Smooth muscle cell of the brain vasculature (primary cell): ENCODE measurements at regions not wholly inside any gene's neighbourhood (a gene's known extent, or its start where the extent isn't known, plus 50 kb on each side); places are given as distances from the start of the nearest gene placed in this dataset.

Experiments
- DNase-seq: peaks from one replicate; pipeline ENCODE4 v3.0.0-alpha.2; 2012; ENCODE audit warnings: low read depth, low spot score

DNA sequence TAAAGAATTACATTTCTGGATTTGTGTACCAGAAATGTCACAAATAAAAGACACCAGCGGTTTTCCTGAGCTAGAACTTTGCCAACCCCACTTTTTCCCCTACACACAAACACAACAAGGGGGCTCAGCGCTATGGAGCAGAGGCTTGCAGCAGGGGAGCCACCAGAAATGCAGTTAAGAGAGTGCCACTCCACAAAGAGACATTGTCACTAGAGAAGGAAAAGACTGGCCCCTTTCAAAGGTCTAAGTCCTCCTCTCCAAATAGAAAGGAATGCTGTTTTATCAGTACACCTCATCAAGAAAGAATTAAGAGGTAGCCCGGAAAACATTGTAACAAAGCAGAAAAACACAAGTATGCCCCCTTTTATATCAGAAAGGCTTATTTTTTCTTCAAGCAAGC is 419.5 kb downstream of the HNRNPD start:
- no peak for DNase-seq

DNA sequence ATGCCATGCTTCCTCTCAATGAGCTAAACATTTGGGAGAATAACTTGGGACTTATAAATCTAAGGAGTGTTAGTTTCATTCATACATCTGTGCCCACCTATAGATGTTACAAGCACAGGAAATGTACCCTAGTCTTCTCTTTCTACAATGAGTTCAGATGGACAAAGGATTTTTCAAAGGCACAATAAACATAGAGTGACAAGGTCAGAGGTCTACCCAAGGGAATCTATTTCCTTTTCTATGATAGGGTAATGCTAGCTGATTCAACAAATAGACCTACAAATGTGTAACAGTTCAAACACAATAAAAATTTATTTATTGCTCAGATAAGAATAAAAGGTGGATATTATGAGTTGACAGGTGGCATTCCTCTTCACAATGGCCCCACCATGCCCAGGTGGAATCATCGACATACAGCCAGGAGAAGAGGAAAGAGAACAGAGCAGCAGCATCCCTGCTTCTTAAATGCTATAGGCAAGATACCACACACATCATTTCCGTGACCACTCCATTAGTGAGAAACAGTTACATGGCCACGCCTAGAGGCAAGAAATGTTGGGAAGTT is 421.8 kb downstream of the HNRNPD start:
- DNase-seq = no peak

DNA sequence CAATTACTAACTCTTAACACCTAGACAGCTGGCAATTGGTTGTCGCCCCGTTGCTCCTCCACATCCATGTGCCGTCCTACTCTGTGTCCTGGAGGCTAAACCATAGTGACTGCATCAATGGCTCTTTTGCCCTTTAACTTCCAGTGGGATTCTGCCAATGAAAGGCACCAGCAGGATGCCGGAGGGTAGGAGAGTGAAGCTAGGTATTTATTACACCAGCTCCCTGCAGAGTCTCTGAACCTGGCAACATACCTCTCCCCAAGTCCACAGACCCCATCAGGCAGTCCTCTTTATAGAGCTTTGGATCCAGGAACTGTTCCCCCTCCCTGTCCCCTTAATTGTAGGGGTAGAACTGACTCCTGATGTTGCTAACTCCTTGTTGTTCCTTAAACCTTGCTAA is 426.8 kb downstream of the HNRNPD start:
- no peak for DNase-seq

DNA sequence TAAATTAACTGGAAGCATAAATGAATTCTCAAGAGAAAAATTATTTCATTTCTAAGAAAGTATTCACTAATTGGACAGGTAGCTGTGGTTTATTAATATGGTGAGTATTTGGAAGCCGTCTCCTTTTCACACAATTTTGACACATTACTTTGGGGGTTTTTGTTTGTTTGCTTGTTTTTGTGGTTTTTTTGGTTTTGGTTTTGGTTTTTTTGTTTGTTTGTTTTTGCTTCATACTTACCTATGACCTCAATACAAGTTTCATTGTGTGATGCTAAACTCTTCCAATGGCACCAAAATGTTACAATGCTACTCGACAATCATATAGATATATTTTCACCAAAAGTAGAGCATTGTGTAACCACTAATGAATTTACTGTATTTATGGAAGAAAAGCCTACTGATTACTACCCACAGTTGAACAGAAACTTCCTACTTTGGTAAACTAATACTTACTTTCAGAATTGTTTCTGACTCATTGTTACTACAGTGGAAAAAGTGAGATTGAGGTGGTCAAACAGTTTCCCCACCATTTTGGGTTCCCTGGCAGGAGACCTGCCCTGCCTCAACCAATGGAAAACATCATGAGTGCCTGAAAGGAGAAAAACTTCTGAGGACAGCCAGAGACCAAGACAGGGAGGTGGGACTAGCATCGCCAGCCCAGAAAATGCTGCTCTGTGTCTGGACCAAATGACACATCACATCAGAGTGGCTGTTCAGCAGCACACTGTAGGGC is 443.1 kb downstream of the HNRNPD start:
- no peak for DNase-seq

DNA sequence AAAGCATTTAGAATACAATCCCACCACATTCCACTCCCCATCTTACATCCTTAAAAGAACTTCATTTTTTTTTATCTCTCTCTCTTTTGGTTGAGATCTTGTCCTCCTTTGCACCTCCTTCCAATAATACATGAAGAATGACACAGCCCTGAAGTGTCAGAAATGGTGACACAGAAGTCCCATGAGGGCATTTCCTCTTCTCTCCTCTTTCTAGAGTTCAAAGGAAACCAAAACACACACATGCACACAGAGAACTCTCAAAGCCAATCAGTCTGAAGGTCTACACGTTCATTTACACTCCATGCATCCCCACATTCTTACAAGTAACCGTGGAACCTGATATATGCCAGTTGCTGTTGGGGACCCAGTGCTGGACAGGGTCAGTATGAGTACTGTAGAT is 450.7 kb downstream of the HNRNPD start:
- DNase-seq = no peak

DNA sequence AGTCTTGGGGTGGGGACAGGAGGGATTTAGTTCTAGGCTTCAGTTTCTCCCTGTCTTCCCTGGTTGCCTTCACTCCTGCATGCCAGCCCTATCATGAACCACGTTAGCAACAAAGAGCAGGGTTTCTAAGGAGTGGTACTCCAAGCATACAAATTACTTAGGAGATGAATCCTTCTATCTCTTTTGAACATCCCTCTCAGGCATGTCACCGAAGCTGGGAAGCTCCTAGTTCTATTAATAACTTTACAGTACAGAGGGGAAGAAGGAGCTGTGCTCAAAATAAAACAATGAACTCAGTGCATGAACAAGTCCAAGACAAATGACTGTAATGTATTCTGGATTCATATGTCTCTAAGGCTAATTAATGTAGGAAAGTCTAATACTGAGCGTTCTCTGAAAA is 450.6 kb upstream of the RASGEF1B start:
- no peak for DNase-seq

DNA sequence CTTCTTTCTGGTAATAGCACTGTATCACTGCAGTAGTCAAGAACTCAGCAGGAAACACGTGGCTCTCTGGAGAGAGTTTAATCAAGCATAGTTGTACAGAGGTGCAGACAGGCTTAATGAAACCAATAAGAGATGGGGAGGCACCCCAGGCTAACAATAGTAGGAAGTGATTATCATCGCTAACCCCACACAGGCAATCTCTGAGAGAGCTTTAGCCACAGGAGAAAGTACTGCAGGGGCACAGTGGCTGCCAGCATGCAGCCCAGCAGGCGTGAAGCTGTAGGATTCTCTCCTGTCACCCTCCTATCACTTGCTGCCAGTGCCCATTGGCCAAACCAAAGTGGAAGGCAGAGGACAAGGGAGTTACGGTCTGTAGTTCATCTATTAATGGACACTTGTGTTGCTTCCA is 450.0 kb upstream of the RASGEF1B start:
- no peak for DNase-seq

DNA sequence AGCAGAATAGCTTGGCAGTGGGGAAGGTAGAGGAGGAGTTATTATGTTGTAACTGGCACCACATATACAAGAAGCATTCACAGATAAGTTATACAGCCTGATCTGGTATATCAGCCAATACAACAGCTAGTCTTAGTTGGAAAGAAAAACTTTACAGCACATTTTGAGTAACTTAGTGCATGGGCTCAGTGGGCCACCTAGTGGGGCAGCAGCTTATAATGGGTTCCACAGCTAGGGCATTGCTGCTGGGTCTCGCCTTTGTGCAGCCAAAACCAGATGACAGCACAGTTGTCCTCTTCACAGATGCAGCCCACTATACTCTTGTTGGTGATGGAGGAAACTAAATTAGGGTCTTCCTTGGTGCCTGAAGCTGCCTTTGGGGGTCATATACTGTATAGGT is 448.1 kb upstream of the RASGEF1B start:
- DNase-seq = no peak

DNA sequence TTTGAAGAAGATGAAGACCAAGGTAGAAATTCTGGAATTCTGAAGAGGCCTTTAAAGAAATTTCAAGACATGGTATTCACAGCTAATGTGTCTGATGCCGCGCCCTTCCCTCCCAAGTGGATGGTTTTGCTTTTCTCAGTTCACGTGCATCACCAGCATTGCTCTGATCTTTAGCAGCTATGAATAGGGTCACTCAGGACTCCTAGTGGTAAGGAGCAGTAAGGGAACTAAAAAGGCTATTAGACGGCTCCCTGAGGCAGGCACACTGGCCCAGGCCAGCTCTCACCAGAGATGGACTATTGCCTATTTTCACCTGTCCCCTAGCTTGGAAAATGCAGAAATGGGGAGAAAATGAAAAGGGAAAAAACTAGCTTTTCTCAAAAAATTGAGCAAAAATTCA is 447.5 kb upstream of the RASGEF1B start:
- no peak for DNase-seq

DNA sequence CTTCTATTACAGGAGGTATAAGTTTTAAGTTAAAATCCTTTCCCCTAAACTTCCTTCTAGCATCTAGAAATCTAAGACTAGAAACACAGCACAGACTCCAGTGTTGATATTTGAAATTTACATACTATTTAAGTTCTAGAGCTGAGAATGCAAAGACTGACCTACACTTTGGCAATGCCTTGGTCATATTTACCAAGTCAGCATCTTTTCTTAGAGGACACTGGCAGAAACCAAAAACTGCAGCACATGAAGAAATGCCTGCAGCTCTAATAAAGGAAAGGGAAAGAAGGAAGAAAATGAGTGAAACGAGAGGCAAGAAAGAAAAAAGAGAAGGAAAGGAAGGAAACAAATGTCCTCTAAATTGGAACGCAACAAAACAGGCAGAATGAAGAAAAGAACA is 443.7 kb upstream of the RASGEF1B start:
- DNase-seq = no peak

DNA sequence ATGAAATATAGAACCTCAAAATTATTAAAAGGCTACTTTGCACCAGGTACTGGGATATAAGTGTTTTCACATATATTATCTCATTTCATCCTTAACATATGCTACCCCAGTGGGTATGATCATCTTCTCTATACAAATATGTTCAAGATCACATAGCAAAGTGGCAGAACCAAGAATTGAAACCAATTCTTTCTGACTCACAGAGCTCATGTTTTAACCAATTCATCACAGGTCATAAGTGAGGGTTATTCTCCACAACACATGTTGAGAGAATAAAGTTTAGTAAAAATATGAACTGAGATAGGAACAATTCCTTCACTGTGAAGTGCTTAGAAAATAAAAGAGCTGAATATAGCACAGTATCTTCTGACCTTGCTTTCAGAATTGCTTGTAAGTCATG is 442.9 kb upstream of the RASGEF1B start:
- no peak for DNase-seq

DNA sequence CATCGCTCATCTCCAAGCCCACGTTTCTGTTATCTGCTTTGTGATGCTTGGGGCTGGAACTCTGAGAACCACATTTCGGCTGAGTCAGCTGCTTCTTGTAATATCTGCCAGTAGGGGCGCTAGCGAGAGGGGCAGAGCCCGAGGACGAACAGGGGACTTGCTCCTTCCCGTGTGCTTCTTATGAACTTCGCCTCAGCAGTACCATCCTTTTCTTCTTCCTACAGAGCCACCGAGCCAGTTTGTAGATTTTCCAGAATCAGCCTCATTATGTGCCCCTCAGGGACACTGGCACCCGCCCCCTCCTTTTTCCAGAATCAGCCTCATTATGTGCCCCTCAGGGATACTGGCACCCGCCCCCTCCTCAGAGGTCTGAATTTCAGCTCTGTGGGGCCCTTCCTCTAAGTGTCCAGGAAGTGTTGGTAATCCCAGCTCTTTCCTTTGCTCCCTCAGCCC is 441.7 kb upstream of the RASGEF1B start:
- DNase-seq = no peak

DNA sequence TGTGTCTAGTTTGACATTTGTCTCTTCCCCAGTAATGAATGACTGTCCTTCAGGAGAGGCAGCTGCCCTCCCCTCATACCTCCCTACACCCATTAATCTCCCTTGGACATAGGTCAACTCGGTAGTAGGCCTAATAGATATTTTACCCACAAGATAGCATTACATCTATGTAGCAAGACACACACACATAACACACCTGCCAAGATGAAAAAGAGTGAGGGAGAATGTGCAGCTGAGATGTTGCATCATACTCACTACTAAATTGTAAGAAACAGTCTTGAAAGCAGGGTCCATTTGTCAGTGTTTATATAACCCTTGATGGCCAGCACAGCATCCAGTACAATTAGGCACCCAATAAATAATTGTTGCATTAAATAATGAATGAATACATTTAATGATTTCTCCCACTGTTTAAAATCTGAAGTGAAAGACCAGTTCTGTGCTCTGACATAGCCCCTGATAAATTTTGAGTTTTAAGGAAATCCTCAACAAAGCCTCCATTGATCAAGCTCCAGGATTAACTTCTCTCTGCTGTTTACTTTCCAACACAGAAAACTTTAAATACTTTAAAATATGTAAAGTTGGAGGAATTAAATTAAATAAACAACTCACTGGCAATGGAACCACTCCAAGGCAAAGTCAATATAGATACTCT is 440.8 kb upstream of the RASGEF1B start:
- DNase-seq = no peak

DNA sequence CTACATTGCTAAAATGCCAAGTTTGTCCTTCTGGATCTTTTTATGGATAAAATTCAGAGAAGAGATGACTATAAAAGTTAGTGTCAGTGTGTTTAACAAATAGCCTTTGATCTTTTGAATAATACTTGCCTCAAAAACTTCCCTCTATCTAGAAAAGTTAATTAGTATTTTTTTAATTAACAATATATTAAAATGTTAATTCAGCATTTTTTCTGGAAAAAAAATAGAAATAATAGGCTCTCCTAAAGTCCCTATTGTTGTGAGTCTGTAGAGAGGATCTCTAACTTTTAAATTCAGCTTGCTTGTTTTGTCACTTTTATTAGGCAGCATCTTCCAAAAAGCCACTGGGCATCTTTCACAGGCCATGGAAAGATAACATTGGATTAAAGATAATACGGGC is 435.2 kb upstream of the RASGEF1B start:
- no peak for DNase-seq

DNA sequence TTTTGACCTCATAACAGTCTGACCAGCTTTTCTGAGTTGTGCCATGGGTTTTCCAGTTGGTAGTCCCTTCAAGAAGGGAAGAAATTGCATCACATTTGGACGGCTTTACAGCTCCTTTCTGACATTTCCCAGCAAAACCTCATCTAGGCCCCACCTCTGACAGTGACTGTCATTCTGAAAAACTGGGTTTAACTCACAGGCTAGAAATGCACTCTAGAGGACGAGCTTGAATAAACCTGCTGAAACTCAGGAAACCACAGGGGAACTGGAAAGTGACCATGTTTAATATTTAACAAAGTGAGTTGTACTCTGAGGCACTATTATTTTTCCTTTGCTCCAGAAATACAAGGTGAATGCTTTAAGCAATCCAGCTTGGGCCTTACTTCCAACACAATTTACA is 434.3 kb upstream of the RASGEF1B start:
- no peak for DNase-seq

DNA sequence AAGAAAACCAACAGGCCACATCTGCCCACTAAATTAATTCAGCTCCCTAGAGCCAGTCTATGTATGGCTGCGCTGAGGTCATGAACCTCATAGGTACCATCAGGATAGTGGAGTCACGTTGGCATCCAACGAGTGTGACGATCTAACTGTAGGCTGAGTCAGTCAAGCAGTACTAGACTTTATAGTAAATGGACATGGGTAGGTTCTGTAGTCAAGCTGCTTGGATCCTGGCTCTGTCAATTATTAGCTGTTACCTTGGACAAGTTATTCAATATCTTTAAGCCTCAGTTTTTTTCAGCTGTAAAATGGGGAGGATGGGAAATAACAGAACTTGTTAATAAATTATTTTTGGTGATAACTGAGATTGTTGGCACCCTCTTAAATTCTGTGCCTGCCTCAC is 432.4 kb upstream of the RASGEF1B start:
- DNase-seq = no peak

DNA sequence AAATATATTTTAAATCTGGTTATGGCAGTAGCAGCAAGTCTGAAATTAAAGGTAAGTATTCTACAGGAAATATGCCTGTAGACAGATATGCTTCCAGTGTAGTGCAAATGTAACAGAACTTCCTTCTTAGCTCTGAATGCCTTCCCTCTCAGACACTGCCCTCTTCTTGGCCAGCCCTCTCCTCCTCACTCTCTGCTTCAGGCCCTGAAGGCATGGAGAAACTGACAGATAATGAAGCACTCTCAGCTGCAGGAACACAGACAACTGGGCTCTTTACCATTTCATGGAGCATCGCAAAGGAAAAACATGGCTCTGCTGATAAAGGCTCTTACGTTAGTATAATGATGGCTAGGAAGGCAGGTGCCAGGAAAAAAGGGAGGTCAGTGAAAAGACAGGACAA is 431.5 kb upstream of the RASGEF1B start:
- DNase-seq = no peak

DNA sequence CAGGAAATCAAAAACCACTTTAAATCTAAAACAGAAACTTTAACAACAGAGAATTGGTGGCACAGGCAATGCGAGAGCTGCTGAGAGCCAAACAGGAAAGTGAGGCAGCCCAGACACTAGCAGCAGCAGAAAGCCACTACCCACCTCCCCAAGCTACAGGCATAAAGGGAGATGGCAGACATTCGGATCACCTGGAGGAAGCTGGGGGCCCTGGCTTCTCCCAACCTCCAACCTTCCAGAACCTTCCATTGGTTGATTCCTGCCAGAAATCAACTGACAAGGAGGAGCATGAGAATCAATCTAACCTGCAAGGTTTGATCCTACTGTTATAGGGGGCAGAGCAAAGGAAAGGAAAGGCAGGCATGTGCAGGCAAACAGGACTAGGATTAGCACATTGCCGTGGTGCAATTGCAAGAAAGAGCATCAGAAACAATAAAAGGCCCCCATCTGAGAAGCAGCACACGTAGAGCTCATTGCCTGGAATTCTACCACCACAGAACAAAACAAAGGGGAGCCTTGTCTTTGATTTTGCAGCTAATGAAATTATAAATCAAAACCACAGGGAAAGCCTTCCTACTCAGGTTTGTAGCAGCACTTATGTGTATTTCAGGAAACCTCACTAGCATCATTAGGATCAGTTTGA is 427.3 kb upstream of the RASGEF1B start:
- DNase-seq = no peak

DNA sequence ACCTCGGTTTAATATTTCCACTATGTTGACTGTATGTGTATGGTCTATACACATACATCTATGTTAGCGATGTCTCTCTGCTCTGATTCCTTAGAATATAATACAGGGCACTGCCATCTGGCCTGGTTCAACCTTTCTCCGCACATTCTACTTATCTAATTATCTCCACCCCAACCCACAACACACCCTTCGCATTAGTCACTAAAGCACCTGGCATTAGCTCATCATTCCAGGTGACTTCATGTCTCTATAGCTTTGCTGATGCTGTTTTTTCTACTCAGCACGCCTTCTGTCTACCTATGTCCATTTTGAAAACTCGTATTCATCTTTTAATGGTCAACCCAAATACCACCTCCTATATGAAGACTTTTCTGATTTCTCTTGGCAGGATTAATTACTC is 425.2 kb upstream of the RASGEF1B start:
- DNase-seq = no peak

DNA sequence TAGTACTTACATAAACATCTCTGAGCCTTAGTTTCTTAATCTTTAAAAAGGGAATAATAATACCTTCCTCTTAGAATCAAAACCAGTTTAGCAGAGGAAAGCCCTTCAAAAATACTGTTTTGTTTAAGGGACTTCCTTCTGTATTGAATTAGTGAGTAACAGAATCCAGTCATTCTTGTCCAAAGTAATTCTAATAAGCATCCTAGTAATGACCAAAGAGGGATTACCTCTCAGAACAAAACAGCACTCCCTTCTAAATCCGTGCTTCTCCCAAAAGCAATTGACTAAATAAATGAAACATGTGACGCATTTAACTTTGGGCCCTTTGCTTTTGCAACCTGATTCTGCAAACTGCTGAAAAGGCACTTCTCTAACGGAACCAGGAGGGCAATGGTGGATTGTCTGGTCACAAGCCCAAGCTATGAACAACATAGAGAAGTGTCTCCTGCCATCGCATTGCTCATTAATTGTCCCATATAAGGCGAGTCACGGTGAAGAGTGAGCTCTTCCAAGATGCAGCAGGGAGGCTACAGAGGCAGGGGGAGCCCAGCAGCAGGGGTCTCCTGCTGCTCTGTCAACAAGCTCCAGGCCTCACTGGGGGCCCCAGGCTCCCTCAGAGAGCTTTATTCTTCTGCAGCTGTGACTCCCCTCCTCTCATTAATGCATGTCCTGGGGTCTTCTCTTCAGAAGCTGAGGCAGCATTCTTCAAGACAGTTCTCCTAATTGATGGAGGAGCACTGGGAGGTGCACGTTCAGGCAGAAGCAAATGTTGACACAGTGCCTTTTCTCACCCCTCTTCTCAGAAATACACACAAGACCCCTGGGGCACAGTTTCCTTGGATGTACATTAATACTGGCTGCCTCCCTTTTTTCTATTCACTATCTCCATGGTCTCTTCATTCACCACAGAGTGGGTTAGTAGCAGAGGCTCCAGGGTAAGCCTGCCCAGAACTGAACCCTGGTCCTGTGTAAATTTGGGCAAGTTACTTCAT is 419.6 kb upstream of the RASGEF1B start:
- no peak for DNase-seq

DNA sequence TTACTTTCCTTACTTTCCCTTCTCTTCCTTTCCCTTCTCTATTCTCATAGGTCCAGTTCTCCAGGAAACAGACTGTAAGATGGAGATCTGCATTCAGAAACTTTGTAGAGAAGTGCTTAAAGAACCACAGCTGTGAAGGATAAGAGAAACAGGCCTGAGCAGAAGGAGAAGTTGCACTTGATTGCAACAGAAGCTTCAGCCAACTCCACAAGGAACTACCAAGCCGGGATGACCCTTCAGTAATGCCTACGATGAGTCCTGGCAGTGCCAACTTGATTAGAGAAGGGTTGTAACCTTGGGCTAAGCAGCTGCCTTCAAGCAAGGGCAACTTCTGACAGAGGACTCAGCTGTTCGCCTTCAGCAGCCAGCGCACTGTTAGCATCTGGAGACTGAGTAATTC is 413.3 kb upstream of the RASGEF1B start:
- no peak for DNase-seq
